ENCODE measurements at regions not wholly inside any gene's neighbourhood (a gene's known extent, or its start where the extent isn't known, plus 50 kb on each side); places are given as distances from the start of the nearest gene placed in this dataset.

- WGBS (ENCODE audit: insufficient coverage), result 75% methylated on average over 2 of the region's 2 CpGs
- no peak overlapping the region for H3K4me3 Mint-ChIP-seq
- Histone ChIP-seq H3K27me3 (ENCODE audit: control insufficient read depth, insufficient read depth, low read length) (no peaks in the 10 kb centered on the region), H3K9me3 (ENCODE audit: control insufficient read depth, insufficient read depth, low read length) (no peaks in the 10 kb centered on the region), H3K27ac (ENCODE audit: low read length) (no peak overlapping the region), H3K36me3 (ENCODE audit: control insufficient read depth, insufficient read depth, low read length) (no peaks in the 10 kb centered on the region), H3K4me3 (ENCODE audit: low read length) (no peak overlapping the region), H3K4me1 (ENCODE audit: control insufficient read depth, insufficient read depth, low read length) (no peaks in the 10 kb centered on the region)
- H3K36me3 Mint-ChIP-seq, result no peaks in the 10 kb centered on the region
- H3K9me3 Mint-ChIP-seq, result peaks cover 5 to 7% of the 10 kb centered on the region in 2 donors
- no peak overlapping the region for H3K27ac Mint-ChIP-seq
- intact Hi-C loops (cut with micrococcal nuclease), result no loop called here
- no peaks in the 10 kb centered on the region for H3K27me3 Mint-ChIP-seq (ENCODE audit: low read depth in 2 of 2)
- TF ChIP-seq CTCF (IDR thresholded peaks at IDR 0.05), result no peak
- no peak for DNase-seq
- H3K4me1 Mint-ChIP-seq, result peaks cover 6 to 9% of the 10 kb centered on the region in 2 donors
- no peak for ATAC-seq
Measured at GRCh38 chr2:49843314-49843713, 689.0 kb upstream of the FSHR start.

- no peak for ATAC-seq
- DNase-seq, result no peak
- H3K36me3 Mint-ChIP-seq, result no peaks in the 10 kb centered on the region
- Histone ChIP-seq H3K4me1 (ENCODE audit: control insufficient read depth, insufficient read depth, low read length) (no peaks in the 10 kb centered on the region), H3K27me3 (ENCODE audit: control insufficient read depth, insufficient read depth, low read length) (no peaks in the 10 kb centered on the region), H3K9me3 (ENCODE audit: control insufficient read depth, insufficient read depth, low read length) (no peaks in the 10 kb centered on the region), H3K4me3 (ENCODE audit: low read length) (no peak overlapping the region), H3K36me3 (ENCODE audit: control insufficient read depth, insufficient read depth, low read length) (no peaks in the 10 kb centered on the region), H3K27ac (ENCODE audit: low read length) (no peak overlapping the region)
- no peak overlapping the region for H3K4me3 Mint-ChIP-seq
- no peaks in the 10 kb centered on the region for H3K4me1 Mint-ChIP-seq
- intact Hi-C loops (cut with micrococcal nuclease), result no loop called here
- no peak overlapping the region for H3K27ac Mint-ChIP-seq
- H3K27me3 Mint-ChIP-seq (ENCODE audit: low read depth in 2 of 2), result no peaks in the 10 kb centered on the region
- WGBS (ENCODE audit: insufficient coverage), result 74% methylated on average over 4 of the region's 5 CpGs
- H3K9me3 Mint-ChIP-seq, result peaks cover 6 to 9% of the 10 kb centered on the region in 2 donors
- no peak for TF ChIP-seq CTCF (IDR thresholded peaks at IDR 0.05)
Measured at GRCh38 chr2:49840428-49840975, 686.2 kb upstream of the FSHR start.

- intact Hi-C loops (cut with micrococcal nuclease), result no loop called here
- no peak for ATAC-seq
- H3K27me3 ChIP-seq (ENCODE audit: control insufficient read depth, insufficient read depth, low read length), result no peaks in the 10 kb centered on the region
- H3K36me3 ChIP-seq (ENCODE audit: control insufficient read depth, insufficient read depth, low read length), result no peaks in the 10 kb centered on the region
- H3K4me1 Mint-ChIP-seq, result no peaks in the 10 kb centered on the region
- no peaks in the 10 kb centered on the region for H3K36me3 Mint-ChIP-seq
- H3K4me3 ChIP-seq (ENCODE audit: low read length), result no peak overlapping the region
- 34% methylated on average over 5 of the region's 5 CpGs for WGBS (ENCODE audit: insufficient coverage)
- no peak overlapping the region for H3K4me3 Mint-ChIP-seq
- H3K27ac Mint-ChIP-seq, result no peak overlapping the region
- H3K9me3 ChIP-seq (ENCODE audit: control insufficient read depth, insufficient read depth, low read length), result no peaks in the 10 kb centered on the region
- DNase-seq, result no peak
- no peaks in the 10 kb centered on the region for H3K27me3 Mint-ChIP-seq (ENCODE audit: low read depth in 2 of 2)
- no peaks in the 10 kb centered on the region for H3K4me1 ChIP-seq (ENCODE audit: control insufficient read depth, insufficient read depth, low read length)
- no peak for TF ChIP-seq CTCF (IDR thresholded peaks at IDR 0.05)
- H3K9me3 Mint-ChIP-seq, result peaks cover 6 to 9% of the 10 kb centered on the region in 2 donors
- H3K27ac ChIP-seq (ENCODE audit: low read length), result no peak overlapping the region
Measured at GRCh38 chr2:49839818-49840217, 685.5 kb upstream of the FSHR start.

GRCh38 chr2:49837561-49838293, 683.4 kb upstream of the FSHR start:
- peaks cover 5% of the 10 kb centered on the region in 2 donors for H3K9me3 Mint-ChIP-seq
- H3K27ac ChIP-seq (ENCODE audit: low read length), result no peak overlapping the region
- no peak for TF ChIP-seq CTCF (IDR thresholded peaks at IDR 0.05)
- intact Hi-C loops (cut with micrococcal nuclease), result no loop called here
- no peaks in the 10 kb centered on the region for H3K9me3 ChIP-seq (ENCODE audit: control insufficient read depth, insufficient read depth, low read length)
- H3K36me3 Mint-ChIP-seq, result no peaks in the 10 kb centered on the region
- no peak overlapping the region for H3K27ac Mint-ChIP-seq
- H3K36me3 ChIP-seq (ENCODE audit: control insufficient read depth, insufficient read depth, low read length), result no peaks in the 10 kb centered on the region
- ATAC-seq (no peak), DNase-seq (no peak)
- H3K4me1 ChIP-seq (ENCODE audit: control insufficient read depth, insufficient read depth, low read length), result no peaks in the 10 kb centered on the region
- no peak overlapping the region for H3K4me3 Mint-ChIP-seq
- no peaks in the 10 kb centered on the region for H3K27me3 Mint-ChIP-seq (ENCODE audit: low read depth in 2 of 2)
- WGBS (ENCODE audit: insufficient coverage), result 72% methylated on average over 5 of the region's 7 CpGs
- H3K4me3 ChIP-seq (ENCODE audit: low read length), result no peak overlapping the region
- H3K4me1 Mint-ChIP-seq, result no peaks in the 10 kb centered on the region
- no peaks in the 10 kb centered on the region for H3K27me3 ChIP-seq (ENCODE audit: control insufficient read depth, insufficient read depth, low read length)

Data from natural killer cell (primary cell).